ENCODE measurements at regions not wholly inside any gene's neighbourhood (a gene's known extent, or its start where the extent isn't known, plus 50 kb on each side); places are given as distances from the start of the nearest gene placed in this dataset.

DNA sequence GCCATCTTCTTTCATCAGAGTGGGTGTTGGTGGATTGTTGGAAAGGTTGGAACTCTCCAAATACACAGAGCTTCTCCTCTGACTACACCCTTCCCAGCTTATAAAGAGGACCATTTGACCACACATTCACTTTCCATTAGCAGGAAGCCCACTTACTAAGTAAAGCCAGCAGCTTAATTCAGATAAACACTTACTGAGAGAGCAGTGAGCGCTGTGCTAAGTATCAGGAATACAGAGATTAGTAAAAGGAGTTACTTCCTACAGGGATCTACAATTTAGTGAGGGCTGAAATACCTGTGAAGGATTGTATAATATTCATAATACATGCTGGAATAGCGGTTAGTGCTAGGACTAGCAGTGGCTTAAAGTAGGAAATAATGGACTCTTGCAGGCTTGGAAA lies 343.0 kb downstream of the NYAP2 start:
- DNase-seq (ENCODE audit: low read depth) = no peak

DNA sequence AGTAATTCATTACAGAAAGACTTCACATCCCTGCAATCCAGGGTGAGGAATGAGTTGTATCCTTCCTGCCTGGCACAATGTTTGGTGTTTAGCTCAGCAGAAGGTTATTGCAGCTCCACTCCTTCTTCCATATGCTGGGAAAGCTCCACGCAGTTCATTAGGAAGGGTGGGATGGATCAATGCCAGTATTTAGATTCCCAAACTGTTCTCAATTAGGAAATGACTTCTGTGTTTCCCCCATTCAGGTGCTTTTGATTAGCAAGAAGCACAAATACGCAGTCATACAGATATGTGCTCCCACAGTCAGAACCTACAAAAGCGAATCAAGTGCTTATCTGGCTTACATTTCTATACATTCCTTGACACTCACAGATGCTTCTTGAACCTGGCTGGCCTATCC lies 340.6 kb downstream of the NYAP2 start:
- no peak for DNase-seq (ENCODE audit: low read depth)

DNA sequence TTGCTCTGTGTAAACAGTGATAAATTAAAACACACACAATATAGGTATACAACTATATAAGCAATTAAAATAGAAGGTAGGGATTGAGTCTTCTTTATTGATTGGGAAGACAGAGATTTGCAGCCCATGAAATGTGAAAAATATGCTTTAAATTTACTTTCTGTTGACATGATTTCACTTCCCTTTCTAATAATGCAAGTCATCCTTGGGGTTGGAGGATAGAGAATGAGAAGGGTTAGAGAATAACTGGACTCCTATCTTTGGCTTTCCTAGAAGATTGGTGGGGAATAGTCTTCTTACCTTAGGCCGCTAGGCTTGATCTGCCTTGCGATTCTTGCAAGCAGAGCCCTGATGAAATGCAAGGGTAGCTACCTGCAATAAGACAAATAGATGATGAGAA lies 339.8 kb downstream of the NYAP2 start:
- no peak for DNase-seq (ENCODE audit: low read depth)

DNA sequence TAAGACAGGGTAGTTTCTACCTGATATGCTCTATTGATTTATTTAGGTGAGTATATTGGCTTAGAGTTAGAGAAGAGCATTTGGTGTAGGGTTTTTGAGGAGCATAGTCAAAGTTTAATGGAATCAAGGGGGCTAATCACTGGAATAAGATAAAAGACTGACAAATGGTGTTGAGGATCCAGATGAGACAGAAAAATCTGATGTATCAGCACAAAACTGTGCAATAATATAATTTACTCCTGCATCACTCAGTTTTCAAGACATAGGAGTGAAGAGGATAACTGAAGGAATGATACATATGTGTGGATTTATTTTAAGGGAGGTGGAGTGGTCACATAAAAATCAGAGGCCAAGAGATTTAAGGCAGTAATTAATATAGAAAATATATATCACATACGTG lies 339.2 kb downstream of the NYAP2 start:
- DNase-seq (ENCODE audit: low read depth) = no peak

DNA sequence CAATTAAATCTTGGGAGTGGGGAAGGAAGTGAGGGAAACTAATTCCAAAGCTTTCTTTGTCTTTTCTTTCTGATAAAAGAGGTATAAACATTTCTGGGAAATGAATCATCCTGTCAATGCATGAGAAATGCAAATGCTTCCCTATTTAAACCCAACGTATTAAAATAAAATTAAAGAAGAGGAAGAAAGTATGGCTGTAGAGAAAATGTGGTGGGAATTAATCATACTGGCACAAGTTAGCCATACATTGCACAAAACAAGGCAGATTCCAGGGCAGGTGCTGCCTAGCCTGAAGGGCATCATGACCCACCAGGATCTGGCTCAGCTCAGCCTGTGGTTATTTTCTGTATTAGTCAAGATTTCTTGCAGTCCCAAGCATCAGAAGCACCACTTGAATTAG lies 338.0 kb downstream of the NYAP2 start:
- no peak for DNase-seq (ENCODE audit: low read depth)

DNA sequence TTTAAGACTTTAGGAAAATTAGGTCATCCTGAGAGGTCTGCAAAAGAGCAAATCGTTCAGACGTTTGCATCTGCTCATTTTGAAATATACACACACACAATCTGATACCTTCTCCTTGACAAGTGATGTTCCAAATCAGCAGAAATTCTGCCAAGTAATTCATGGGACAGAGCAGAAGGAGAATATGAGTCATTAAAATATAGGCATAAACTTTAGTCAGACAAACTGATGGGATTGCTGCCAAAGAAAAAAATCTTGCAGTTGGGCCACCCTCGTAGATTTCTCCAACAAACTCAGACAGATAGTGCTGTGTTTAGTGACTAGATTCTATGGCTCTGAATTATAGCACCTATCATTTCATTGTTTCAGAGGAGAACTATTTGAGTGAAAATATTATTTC lies 336.3 kb downstream of the NYAP2 start:
- DNase-seq (ENCODE audit: low read depth) = no peak

DNA sequence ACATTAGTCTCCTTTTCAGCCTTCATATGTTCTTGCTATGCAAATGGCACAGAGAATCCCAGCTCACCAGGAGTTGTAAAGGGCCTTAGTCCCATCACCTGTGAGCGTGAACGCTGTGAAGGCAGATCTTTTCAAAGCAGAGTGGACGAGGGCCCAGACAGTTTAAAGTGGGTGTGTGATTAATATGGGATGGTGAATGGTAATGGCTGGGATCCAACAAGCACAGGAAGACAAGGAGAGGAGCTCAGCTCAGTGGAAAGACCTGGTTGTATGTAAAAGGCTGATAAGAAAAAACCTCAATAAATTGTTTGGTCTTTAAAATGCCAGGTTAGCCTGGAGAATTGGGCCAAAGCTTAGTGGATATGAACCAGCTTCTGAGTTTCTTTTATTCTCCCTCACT lies 326.2 kb downstream of the NYAP2 start:
- DNase-seq (ENCODE audit: low read depth) = no peak
